H9 (cell line): ENCODE measurements at regions not wholly inside any gene's neighbourhood (a gene's known extent, or its start where the extent isn't known, plus 50 kb on each side); places are given as distances from the start of the nearest gene placed in this dataset.

Experiments used
- DNase-seq: peaks from one replicate; pipeline ENCODE4 v3.0.0-alpha.2; 2017
- H2AFZ ChIP-seq: one replicate; pipeline ENCODE4 v1.6.1; 2013; ENCODE audit warnings: mild to moderate bottlenecking, low read length, control low read depth, moderate library complexity
- H2AK5ac ChIP-seq: 2 replicates; pipeline ENCODE4 v1.6.1; 2013; ENCODE audit warnings: low read length, control low read depth, mixed read lengths; ENCODE audit not compliant: insufficient read length
- H2BK120ac ChIP-seq: one replicate; pipeline ENCODE4 v1.6.1; 2013; ENCODE audit warnings: low read depth, mild to moderate bottlenecking, low read length, control low read depth, inconsistent platforms; ENCODE audit not compliant: poor library complexity, severe bottlenecking
- H2BK12ac ChIP-seq: 2 replicates; pipeline ENCODE4 v1.6.1; 2013; ENCODE audit warnings: low read length, control low read depth, mixed read lengths, low read depth; ENCODE audit not compliant: insufficient read length
- H2BK15ac ChIP-seq: 2 replicates; pipeline ENCODE4 v1.6.1; 2013; ENCODE audit warnings: low read depth, low read length, control low read depth
- H2BK20ac ChIP-seq: one replicate; pipeline ENCODE4 v1.6.1; 2013; ENCODE audit warnings: low read depth, mild to moderate bottlenecking, low read length, control low read depth, inconsistent platforms; ENCODE audit not compliant: poor library complexity, severe bottlenecking
- H2BK5ac ChIP-seq: 2 replicates; pipeline ENCODE4 v1.6.1; 2013; ENCODE audit warnings: low read length, control low read depth, mixed read lengths; ENCODE audit not compliant: insufficient read length
- H3K14ac ChIP-seq: 2 replicates; pipeline ENCODE4 v1.6.1; 2013; ENCODE audit warnings: low read length, control low read depth; ENCODE audit not compliant: insufficient read depth
- H3K18ac ChIP-seq: 2 replicates; pipeline ENCODE4 v1.6.1; 2013; ENCODE audit warnings: low read depth, mild to moderate bottlenecking, mixed read lengths, low read length, control low read depth; ENCODE audit not compliant: insufficient read length
- H3K23ac ChIP-seq: 2 replicates; pipeline ENCODE4 v1.6.1; 2013; ENCODE audit warnings: low read length, control low read depth, mixed read lengths, low read depth; ENCODE audit not compliant: insufficient read length
- H3K23me2 ChIP-seq: 2 replicates; pipeline ENCODE4 v1.6.1; 2013; ENCODE audit warnings: low read depth, mild to moderate bottlenecking, mixed read lengths, low read length, control low read depth; ENCODE audit not compliant: insufficient read length, poor library complexity, severe bottlenecking
- H3K27ac ChIP-seq: 2 replicates; pipeline ENCODE4 v1.5.1; 2013; ENCODE audit warnings: low read length, control low read depth, mixed read lengths, low read depth; ENCODE audit not compliant: insufficient read length
- H3K27me3 ChIP-seq: 2 replicates; pipeline ENCODE4 v1.6.1; 2013; ENCODE audit warnings: low read length, control low read depth, inconsistent platforms; ENCODE audit not compliant: insufficient read depth
- H3K4ac ChIP-seq: 2 replicates; pipeline ENCODE4 v1.6.1; 2013; ENCODE audit warnings: low read depth, mild to moderate bottlenecking, control low read depth, inconsistent platforms, low read length, moderate library complexity
- H3K4me1 ChIP-seq: 2 replicates; pipeline ENCODE4 v1.6.1; 2013; ENCODE audit warnings: low read length, control low read depth, inconsistent platforms; ENCODE audit not compliant: insufficient read depth
- H3K4me2 ChIP-seq: 2 replicates; pipeline ENCODE4 v1.6.1; 2013; ENCODE audit warnings: low read length, control low read depth, mixed read lengths; ENCODE audit not compliant: insufficient read length, insufficient read depth
- H3K56ac ChIP-seq: 2 replicates; pipeline ENCODE4 v1.6.1; 2013; ENCODE audit warnings: low read depth, mild to moderate bottlenecking, mixed read lengths, low read length, control low read depth; ENCODE audit not compliant: insufficient read length
- H3K79me1 ChIP-seq: 2 replicates; pipeline ENCODE4 v1.6.1; 2013; ENCODE audit warnings: low read depth, mild to moderate bottlenecking, moderate library complexity, low read length, control low read depth, inconsistent platforms; ENCODE audit not compliant: insufficient read depth, poor library complexity, severe bottlenecking
- H3K79me2 ChIP-seq: 2 replicates; pipeline ENCODE4 v1.6.1; 2013; ENCODE audit warnings: low read length, control low read depth, inconsistent platforms; ENCODE audit not compliant: insufficient read depth
- H3K9ac ChIP-seq: 2 replicates; pipeline ENCODE4 v1.6.1; 2013; ENCODE audit warnings: low read length, control low read depth, mixed read lengths; ENCODE audit not compliant: insufficient read length; ENCODE audit errors: extremely low read depth
- H3K9me3 ChIP-seq: one replicate; pipeline ENCODE4 v1.6.1; 2013; ENCODE audit warnings: low read depth, low read length, inconsistent platforms; ENCODE audit not compliant: control insufficient read depth
- H3T11ph ChIP-seq: one replicate; pipeline ENCODE4 v1.6.1; 2013; ENCODE audit warnings: mild to moderate bottlenecking, low read length, control low read depth, inconsistent platforms
- H4K20me1 ChIP-seq: one replicate; pipeline ENCODE4 v1.6.1; 2013; ENCODE audit not compliant: control insufficient read depth, insufficient read length, insufficient read depth
- H4K5ac ChIP-seq: 2 replicates; pipeline ENCODE4 v1.6.1; 2013; ENCODE audit warnings: low read depth, mild to moderate bottlenecking, mixed read lengths, low read length, control low read depth; ENCODE audit not compliant: insufficient read length
- H4K8ac ChIP-seq: replicated peaks from 2 replicates; pipeline ENCODE4 v1.6.1; 2013; ENCODE audit warnings: low read length, control low read depth, mixed read lengths, low read depth; ENCODE audit not compliant: insufficient read length
- H4K91ac ChIP-seq: 2 replicates; pipeline ENCODE4 v1.6.1; 2013; ENCODE audit warnings: low read depth, mild to moderate bottlenecking, moderate library complexity, mixed read lengths, low read length, control low read depth; ENCODE audit not compliant: insufficient read length
- H3K27ac Mint-ChIP-seq, 3 experiments: 2 replicates in 2 of 3; 3 replicates in 1 of 3; pipeline ENCODE4 v1.8.0; 2020 to 2021; ENCODE audit warnings: mixed read lengths in 3 of 3, mild to moderate bottlenecking in 1 of 3, moderate library complexity in 1 of 3
- H3K27me3 Mint-ChIP-seq: 2 replicates; pipeline ENCODE4 v1.8.0; 2021; ENCODE audit warnings: low read depth, mild to moderate bottlenecking, moderate library complexity, mixed read lengths
- H3K36me3 Mint-ChIP-seq, 3 experiments: 2 replicates in 2 of 3; 3 replicates in 1 of 3; pipeline ENCODE4 v1.8.0; 2020 to 2021; ENCODE audit warnings: low read depth in 3 of 3, mixed read lengths in 3 of 3; ENCODE audit not compliant: insufficient read depth in 1 of 3
- H3K4me1 Mint-ChIP-seq, 2 experiments: 2 replicates each; pipeline ENCODE4 v1.8.0; 2020; ENCODE audit warnings: mixed read lengths in 2 of 2
- H3K4me3 Mint-ChIP-seq, 2 experiments: 2 replicates in 1 of 2; 3 replicates in 1 of 2; pipeline ENCODE4 v1.8.0; 2020 to 2021; ENCODE audit warnings: mild to moderate bottlenecking in 2 of 2, mixed read lengths in 2 of 2, moderate library complexity in 1 of 2
- H3K9me3 Mint-ChIP-seq, 2 experiments: 2 replicates in 1 of 2; 3 replicates in 1 of 2; pipeline ENCODE4 v1.8.0; 2020; ENCODE audit warnings: mild to moderate bottlenecking in 2 of 2, mixed read lengths in 2 of 2, moderate library complexity in 1 of 2
- CTCF ChIP-seq: fragments of 200-600 bp; sonication (generic); conservative IDR thresholded peaks from 3 replicates; pipeline ENCODE4 v1.8.0; 2021; ENCODE audit warnings: antibody characterized with exemption, mild to moderate bottlenecking
- WGBS: extraction: QIAGEN DNeasy Blood & Tissue Kit; methylation state at CpG from one replicate; pipeline ENCODE4 v1.1.7; 2013; ENCODE audit warnings: missing lambda C conversion rate, low lambda C conversion rate, mixed read lengths; ENCODE audit not compliant: insufficient read length; ENCODE audit errors: extremely low coverage; 5-methylcytosine and 5-hydroxymethylcytosine counted together

DNA sequence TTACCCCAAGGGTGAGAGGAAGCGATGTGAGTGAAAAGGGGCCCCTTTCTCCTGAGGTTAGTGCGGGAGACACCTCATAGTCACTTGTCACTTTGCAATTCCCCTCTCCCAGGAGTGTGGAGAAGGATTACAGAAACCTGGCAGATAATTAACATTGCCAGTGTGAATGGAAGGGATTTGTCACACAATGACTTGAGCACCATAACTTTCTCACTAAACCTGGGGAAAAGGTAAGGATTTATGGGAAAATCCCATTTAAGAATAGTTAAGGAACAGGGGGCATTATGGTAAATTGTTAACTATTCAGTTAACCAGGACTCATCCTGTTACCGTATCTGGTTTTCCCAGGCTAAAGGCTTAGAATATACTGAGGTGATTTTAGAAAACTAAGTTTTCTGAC lies 219.5 kb upstream of the JAG1 start:
- Histone ChIP-seq H3K23ac (no peak overlapping the region), H3T11ph (no peak overlapping the region), H2BK12ac (no peak overlapping the region), H2BK120ac (no peak overlapping the region), H3K18ac (no peak overlapping the region), H3K23me2 (no peaks in the 10 kb centered on the region), H3K4me1 (no peaks in the 10 kb centered on the region), H4K5ac (no peak overlapping the region), H2BK20ac (no peak overlapping the region), H3K4ac (no peak overlapping the region), H2BK5ac (no peak overlapping the region), H2AK5ac (no peak overlapping the region), H2BK15ac (no peak overlapping the region), H3K56ac (no peak overlapping the region), H3K9ac (no peak overlapping the region), H2AFZ (no peak overlapping the region), H3K9me3 (no peaks in the 10 kb centered on the region), H4K20me1 (no peaks in the 10 kb centered on the region), H3K4me2 (no peak overlapping the region), H4K91ac (no peak overlapping the region), H3K79me2 (no peaks in the 10 kb centered on the region), H4K8ac (no peak overlapping the region), H3K14ac (no peak overlapping the region), H3K79me1 (no peaks in the 10 kb centered on the region), H3K27ac (no peak overlapping the region), H3K27me3 (no peaks in the 10 kb centered on the region)
- H3K4me1 Mint-ChIP-seq, result no peaks in the 10 kb centered on the region
- no CpG with 5 or more reads among the region's 3 CpGs for WGBS
- no peaks in the 10 kb centered on the region; a peak in 1 of 5 replicates for H3K9me3 Mint-ChIP-seq
- DNase-seq, result no peak
- no peak overlapping the region for H3K27ac Mint-ChIP-seq
- no peak overlapping the region for H3K4me3 Mint-ChIP-seq
- no peak for TF ChIP-seq CTCF
- no peaks in the 10 kb centered on the region for H3K27me3 Mint-ChIP-seq
- no peaks in the 10 kb centered on the region for H3K36me3 Mint-ChIP-seq
